ENCODE measurements at regions not wholly inside any gene's neighbourhood (a gene's known extent, or its start where the extent isn't known, plus 50 kb on each side); places are given as distances from the start of the nearest gene placed in this dataset.

GRCh38 chr5:109614301-109614700, 75.4 kb upstream of the MAN2A1 start:
- no peak overlapping the region for H2AFZ ChIP-seq (ENCODE audit: low read depth, low read length, severe bottlenecking)
- H3F3A ChIP-seq (ENCODE audit: insufficient read depth), result no peaks in the 10 kb centered on the region
- no peaks in the 10 kb centered on the region for H4K20me1 ChIP-seq (ENCODE audit: low read depth, low read length)
- TF ChIP-seq CTCF (IDR thresholded peaks at IDR 0.05; ENCODE audit: insufficient read depth, low read length, poor library complexity, severe bottlenecking), result no peak
- TF ChIP-seq EZH2phosphoT487 (conservative IDR thresholded peaks at IDR 0.05; ENCODE audit: low read length), result no peak
- H3K4me2 ChIP-seq (ENCODE audit: low read depth, low read length, poor library complexity, severe bottlenecking), result no peak overlapping the region
- no peak overlapping the region for H3K4me3 ChIP-seq (ENCODE audit: insufficient read depth, low read length, poor library complexity, severe bottlenecking)
- no peaks in the 10 kb centered on the region for H3K36me3 ChIP-seq (ENCODE audit: low read length)
- no peak overlapping the region for H3K9ac ChIP-seq (ENCODE audit: low read length)
- H3K9me3 ChIP-seq (ENCODE audit: insufficient read depth, low read length), result no peaks in the 10 kb centered on the region
- no peaks in the 10 kb centered on the region for H3K9me2 ChIP-seq (replicated peaks; ENCODE audit: insufficient read depth, low read length)
- H3K27me3 ChIP-seq (ENCODE audit: low read length), result no peaks in the 10 kb centered on the region
- H3K27ac ChIP-seq (ENCODE audit: low read depth, low read length), result no peak overlapping the region
- no peaks in the 10 kb centered on the region for H3K79me2 ChIP-seq (ENCODE audit: insufficient read depth, low read length)

DNA sequence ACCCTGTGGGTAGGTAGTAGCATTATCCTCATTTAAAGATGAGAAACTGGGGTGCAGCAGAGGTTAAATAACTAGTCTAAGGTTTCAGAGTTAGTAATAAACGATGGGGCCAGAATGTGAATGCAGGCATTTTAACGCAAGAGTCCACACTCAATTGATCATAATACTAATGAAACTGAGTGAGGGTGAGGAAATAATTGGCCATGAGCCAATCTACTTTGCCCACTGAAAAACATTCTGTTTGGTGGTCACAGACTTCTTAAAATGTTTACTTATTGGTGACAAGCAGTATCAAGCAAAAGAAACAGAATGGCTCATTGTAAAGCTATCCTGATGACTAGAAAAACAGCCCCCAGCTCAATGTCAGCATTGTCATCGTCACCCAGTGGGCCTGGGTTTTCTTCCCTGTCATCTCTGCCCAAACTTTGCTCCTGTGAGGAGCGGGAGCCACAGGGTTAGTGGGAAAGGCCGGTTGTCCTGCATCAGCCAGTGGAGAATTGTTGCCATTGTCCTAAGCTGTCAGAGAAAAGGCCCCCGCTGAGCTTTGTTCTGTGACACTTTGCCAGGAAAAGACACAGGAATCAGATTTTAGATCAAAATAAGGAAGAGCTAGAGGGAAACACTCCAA, 77.3 kb upstream of the MAN2A1 start:
- Histone ChIP-seq H3K27me3 (ENCODE audit: low read length) (no peaks in the 10 kb centered on the region), H3K9me3 (ENCODE audit: insufficient read depth, low read length) (no peaks in the 10 kb centered on the region), H3K4me3 (ENCODE audit: insufficient read depth, low read length, poor library complexity, severe bottlenecking) (no peak overlapping the region), H3K4me2 (ENCODE audit: low read depth, low read length, poor library complexity, severe bottlenecking) (no peak overlapping the region), H3K27ac (ENCODE audit: low read depth, low read length) (no peak overlapping the region), H2AFZ (ENCODE audit: low read depth, low read length, severe bottlenecking) (no peak overlapping the region), H3K36me3 (ENCODE audit: low read length) (no peaks in the 10 kb centered on the region), H3F3A (ENCODE audit: insufficient read depth) (no peaks in the 10 kb centered on the region), H4K20me1 (ENCODE audit: low read depth, low read length) (no peaks in the 10 kb centered on the region), H3K79me2 (ENCODE audit: insufficient read depth, low read length) (no peaks in the 10 kb centered on the region), H3K9me2 (replicated peaks; ENCODE audit: insufficient read depth, low read length) (no peaks in the 10 kb centered on the region), H3K9ac (ENCODE audit: low read length) (no peak overlapping the region)
- no peak for TF ChIP-seq EZH2phosphoT487 (conservative IDR thresholded peaks at IDR 0.05; ENCODE audit: low read length)
- TF ChIP-seq CTCF (IDR thresholded peaks at IDR 0.05; ENCODE audit: insufficient read depth, low read length, poor library complexity, severe bottlenecking), result no peak

DNA sequence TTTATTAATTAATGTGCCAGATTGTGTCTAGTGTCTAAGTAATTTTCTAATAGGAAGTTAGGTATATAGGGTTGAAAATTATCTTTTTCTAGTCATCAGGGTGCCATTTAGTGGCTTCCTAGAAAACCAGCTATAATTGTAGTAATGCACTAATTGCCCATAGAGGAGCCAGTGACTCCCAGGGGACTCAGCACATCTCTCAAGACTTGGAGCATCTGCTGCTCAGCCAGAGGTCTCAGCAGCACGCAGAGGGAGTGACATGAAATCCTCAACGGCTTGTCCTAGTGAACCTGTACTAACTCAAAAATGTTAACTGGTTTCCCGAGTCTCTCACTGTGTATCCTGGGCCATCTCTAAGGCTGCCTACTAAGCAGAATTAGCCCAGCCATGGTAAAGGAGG, 78.2 kb upstream of the MAN2A1 start:
- Histone ChIP-seq H2AFZ (ENCODE audit: low read depth, low read length, severe bottlenecking) (no peak overlapping the region), H3K4me3 (ENCODE audit: insufficient read depth, low read length, poor library complexity, severe bottlenecking) (no peak overlapping the region), H3K36me3 (ENCODE audit: low read length) (no peaks in the 10 kb centered on the region), H3K27me3 (ENCODE audit: low read length) (no peaks in the 10 kb centered on the region), H3K79me2 (ENCODE audit: insufficient read depth, low read length) (no peaks in the 10 kb centered on the region), H3K9ac (ENCODE audit: low read length) (no peak overlapping the region), H4K20me1 (ENCODE audit: low read depth, low read length) (no peaks in the 10 kb centered on the region), H3K4me2 (ENCODE audit: low read depth, low read length, poor library complexity, severe bottlenecking) (no peak overlapping the region), H3F3A (ENCODE audit: insufficient read depth) (no peaks in the 10 kb centered on the region), H3K27ac (ENCODE audit: low read depth, low read length) (no peak overlapping the region), H3K9me2 (replicated peaks; ENCODE audit: insufficient read depth, low read length) (no peaks in the 10 kb centered on the region), H3K9me3 (ENCODE audit: insufficient read depth, low read length) (no peaks in the 10 kb centered on the region)
- TF ChIP-seq CTCF (IDR thresholded peaks at IDR 0.05; ENCODE audit: insufficient read depth, low read length, poor library complexity, severe bottlenecking), result no peak
- TF ChIP-seq EZH2phosphoT487 (conservative IDR thresholded peaks at IDR 0.05; ENCODE audit: low read length), result no peak

All from SU-DHL-6 (cell line).